ENCODE measurements at regions not wholly inside any gene's neighbourhood (a gene's known extent, or its start where the extent isn't known, plus 50 kb on each side); places are given as distances from the start of the nearest gene placed in this dataset.

DNA sequence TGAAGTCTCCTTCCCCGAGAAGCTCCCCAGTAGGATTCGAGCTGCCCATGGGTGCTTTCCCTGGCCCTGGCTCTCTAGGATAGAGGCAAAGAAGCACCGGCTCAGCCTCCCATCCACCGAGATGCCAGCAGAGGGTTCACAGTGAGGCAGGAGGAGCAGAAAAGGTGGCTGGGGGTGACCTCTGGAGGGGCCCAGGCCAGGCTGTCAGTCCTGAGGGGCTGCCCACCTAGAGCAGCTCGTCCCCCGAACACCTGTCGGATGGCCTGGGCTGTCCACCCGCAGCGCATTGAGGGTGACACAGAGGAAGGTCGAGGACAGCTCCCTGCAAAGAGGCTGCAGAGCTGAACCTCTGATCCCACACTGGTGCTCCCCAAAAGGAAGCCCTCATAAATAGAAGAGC lies 167.2 kb upstream of the PPP2R2D start:
- Mint-ChIP-seq H3K9me3 (peaks cover 37% of the 10 kb centered on the region), H3K4me1 (ENCODE audit: low read depth) (no peaks in the 10 kb centered on the region), H3K4me3 (no peak overlapping the region), H3K36me3 (ENCODE audit: low read depth) (no peaks in the 10 kb centered on the region), H3K27ac (no peak overlapping the region), H3K27me3 (ENCODE audit: insufficient read depth) (no peaks in the 10 kb centered on the region)
- TF ChIP-seq, protein P1, sequence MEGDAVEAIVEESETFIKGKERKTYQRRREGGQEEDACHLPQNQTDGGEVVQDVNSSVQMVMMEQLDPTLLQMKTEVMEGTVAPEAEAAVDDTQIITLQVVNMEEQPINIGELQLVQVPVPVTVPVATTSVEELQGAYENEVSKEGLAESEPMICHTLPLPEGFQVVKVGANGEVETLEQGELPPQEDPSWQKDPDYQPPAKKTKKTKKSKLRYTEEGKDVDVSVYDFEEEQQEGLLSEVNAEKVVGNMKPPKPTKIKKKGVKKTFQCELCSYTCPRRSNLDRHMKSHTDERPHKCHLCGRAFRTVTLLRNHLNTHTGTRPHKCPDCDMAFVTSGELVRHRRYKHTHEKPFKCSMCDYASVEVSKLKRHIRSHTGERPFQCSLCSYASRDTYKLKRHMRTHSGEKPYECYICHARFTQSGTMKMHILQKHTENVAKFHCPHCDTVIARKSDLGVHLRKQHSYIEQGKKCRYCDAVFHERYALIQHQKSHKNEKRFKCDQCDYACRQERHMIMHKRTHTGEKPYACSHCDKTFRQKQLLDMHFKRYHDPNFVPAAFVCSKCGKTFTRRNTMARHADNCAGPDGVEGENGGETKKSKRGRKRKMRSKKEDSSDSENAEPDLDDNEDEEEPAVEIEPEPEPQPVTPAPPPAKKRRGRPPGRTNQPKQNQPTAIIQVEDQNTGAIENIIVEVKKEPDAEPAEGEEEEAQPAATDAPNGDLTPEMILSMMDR (IDR thresholded peaks at IDR 0.05): no peak
- no peak for DNase-seq

DNA sequence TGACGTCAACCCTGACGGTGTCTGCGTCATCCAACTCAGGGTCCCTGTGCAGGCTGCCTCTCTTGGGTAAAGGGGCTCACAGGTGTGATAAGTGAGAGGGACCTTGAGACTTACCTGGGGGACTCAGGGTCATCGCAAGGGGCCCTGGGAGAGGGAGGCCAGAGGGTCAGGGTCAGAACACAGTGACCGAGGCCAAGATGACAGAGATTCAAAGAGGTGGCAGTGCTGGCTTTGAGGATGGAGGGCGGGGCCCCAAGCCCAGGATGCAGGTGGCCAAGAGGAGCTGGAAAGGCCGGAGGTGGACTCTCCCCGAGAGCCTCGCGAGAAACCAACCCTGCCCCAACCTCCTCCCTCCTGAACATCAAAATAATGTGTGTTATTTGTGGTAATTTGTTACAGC lies 165.2 kb upstream of the PPP2R2D start:
- H3K4me1 Mint-ChIP-seq (ENCODE audit: low read depth): no peaks in the 10 kb centered on the region
- no peak overlapping the region for H3K27ac Mint-ChIP-seq
- H3K36me3 Mint-ChIP-seq (ENCODE audit: low read depth): no peaks in the 10 kb centered on the region
- H3K9me3 Mint-ChIP-seq: peaks cover 54% of the 10 kb centered on the region
- no peak for DNase-seq
- H3K27me3 Mint-ChIP-seq (ENCODE audit: insufficient read depth): no peaks in the 10 kb centered on the region
- no peak overlapping the region for H3K4me3 Mint-ChIP-seq
- TF ChIP-seq, protein P1 (IDR thresholded peaks at IDR 0.05): no peak

DNA sequence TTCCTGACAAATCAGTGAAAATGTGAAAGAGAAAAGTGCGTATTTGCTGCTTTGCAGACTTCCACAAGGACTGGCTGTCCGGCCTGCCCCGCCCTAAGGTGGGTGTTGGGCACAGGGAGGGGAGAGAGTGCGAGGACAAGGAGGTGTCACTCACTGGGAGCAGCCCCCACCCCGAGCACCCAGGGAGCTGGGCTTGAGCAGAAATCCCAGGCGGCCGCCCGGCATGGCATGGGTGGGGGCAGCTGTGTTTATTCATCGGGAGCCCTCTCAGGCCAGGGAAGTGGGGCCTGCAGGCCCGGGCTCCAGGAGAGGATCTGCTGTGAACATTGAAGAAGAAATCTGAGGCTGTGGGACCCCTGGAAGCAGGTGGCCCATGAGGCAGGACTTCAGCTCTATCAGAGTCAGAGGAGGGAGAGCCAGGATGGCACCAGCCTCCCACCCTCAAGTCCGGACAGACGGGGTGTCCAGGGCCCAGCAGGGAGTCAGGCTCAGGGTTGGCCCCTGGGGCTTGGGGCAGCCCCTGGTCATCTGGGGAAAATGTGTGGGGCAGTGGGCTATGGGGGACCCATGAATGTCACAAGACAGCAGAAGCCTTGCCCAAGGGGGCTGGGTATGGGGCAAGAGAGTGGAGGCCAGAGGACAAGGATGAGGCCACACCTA lies 164.4 kb upstream of the PPP2R2D start:
- H3K4me3 Mint-ChIP-seq: no peak overlapping the region
- no peak for DNase-seq
- H3K4me1 Mint-ChIP-seq (ENCODE audit: low read depth): no peaks in the 10 kb centered on the region
- H3K9me3 Mint-ChIP-seq: peaks cover 48% of the 10 kb centered on the region
- H3K27me3 Mint-ChIP-seq (ENCODE audit: insufficient read depth): no peaks in the 10 kb centered on the region
- TF ChIP-seq, protein P1 (IDR thresholded peaks at IDR 0.05): no peak
- no peaks in the 10 kb centered on the region for H3K36me3 Mint-ChIP-seq (ENCODE audit: low read depth)
- H3K27ac Mint-ChIP-seq: no peak overlapping the region

DNA sequence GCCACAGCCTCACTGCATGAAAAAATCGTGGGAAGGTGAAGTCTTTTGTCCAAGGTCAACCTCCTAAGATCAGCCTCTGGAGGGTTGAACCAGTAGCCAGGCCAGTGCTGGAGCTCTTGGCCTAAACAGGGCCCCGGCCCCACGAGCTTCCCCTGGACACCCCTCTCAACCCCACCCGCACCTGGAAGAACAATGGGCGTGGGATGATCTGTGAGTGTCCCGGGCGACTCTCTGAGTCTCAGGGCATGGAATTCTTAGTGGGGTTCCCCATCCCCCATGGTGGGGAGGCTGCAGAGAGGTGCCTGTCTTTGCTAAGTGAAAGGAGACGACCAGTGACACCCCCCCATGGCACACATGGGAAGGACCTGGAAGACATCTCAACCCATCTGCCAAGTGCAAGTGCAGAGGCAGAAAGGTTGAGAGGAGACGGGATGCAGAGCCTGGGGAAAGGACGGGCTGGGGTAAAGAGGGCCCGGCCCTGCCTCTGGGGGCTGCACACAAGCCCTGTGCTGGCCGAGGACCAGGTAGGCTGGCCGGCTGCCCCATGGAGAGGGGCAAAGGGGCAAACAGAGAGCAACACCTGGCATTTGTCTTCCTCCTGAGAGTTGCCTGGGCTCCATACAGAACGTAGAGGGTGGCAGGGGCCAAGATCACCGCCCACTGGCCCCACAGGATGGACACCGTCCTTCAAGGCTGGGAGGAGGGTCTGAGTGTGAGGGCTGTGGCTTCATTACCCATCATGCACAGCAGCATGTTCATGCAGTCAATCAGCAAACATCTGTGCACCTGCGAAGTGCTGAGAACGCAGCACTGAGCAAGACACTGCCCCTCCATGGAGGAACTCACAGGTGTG lies 163.0 kb upstream of the PPP2R2D start:
- H3K36me3 Mint-ChIP-seq (ENCODE audit: low read depth): no peaks in the 10 kb centered on the region
- H3K4me3 Mint-ChIP-seq: no peak overlapping the region
- no peaks in the 10 kb centered on the region for H3K27me3 Mint-ChIP-seq (ENCODE audit: insufficient read depth)
- H3K4me1 Mint-ChIP-seq (ENCODE audit: low read depth): no peaks in the 10 kb centered on the region
- peaks cover 38% of the 10 kb centered on the region for H3K9me3 Mint-ChIP-seq
- H3K27ac Mint-ChIP-seq: no peak overlapping the region
- no peak for DNase-seq
- TF ChIP-seq, protein P1 (IDR thresholded peaks at IDR 0.05): no peak

DNA sequence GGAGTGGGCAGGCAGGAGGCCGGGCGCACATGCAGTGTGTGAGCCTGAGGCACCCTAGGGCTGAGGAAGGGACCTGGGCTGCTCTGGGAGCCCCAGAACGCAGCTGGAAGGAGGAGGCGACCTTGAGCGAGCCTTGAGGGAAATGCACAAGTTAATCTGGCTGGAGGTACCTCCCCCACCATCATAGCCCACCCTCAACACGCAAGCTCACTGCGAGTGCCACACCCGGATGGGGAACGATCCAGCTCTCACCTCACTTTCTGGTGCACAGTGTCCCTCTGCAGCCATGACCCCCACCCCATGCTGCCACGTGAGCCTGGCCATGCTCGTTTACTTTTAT lies 162.4 kb upstream of the PPP2R2D start:
- Mint-ChIP-seq H3K27ac (no peak overlapping the region), H3K36me3 (ENCODE audit: low read depth) (no peaks in the 10 kb centered on the region), H3K9me3 (peaks cover 33% of the 10 kb centered on the region), H3K4me3 (no peak overlapping the region), H3K27me3 (ENCODE audit: insufficient read depth) (no peaks in the 10 kb centered on the region), H3K4me1 (ENCODE audit: low read depth) (no peaks in the 10 kb centered on the region)
- no peak for DNase-seq
- TF ChIP-seq, protein P1 (IDR thresholded peaks at IDR 0.05): no peak
